ENCODE measurements at regions not wholly inside any gene's neighbourhood (a gene's known extent, or its start where the extent isn't known, plus 50 kb on each side); places are given as distances from the start of the nearest gene placed in this dataset.

DNA sequence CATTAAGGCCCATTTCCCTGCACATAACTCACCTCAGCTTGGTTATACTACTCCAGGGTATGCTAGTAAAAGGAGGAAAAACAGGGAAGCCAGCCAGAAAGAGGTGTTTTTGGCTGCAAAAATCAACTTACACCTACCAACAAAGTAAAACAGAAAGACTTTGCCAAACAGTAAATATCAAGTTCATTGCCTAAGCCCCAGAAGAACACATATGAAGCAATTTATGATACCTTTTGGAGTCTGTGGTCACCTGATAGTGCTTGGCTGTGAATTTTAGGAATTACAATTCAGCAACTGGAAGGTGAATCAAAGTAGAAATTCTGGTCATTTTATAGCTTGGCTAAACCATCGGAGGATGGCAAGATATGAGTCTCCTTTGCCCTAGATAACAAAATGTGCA is 463.7 kb upstream of the CLINT1 start:
- no peak for DNase-seq

DNA sequence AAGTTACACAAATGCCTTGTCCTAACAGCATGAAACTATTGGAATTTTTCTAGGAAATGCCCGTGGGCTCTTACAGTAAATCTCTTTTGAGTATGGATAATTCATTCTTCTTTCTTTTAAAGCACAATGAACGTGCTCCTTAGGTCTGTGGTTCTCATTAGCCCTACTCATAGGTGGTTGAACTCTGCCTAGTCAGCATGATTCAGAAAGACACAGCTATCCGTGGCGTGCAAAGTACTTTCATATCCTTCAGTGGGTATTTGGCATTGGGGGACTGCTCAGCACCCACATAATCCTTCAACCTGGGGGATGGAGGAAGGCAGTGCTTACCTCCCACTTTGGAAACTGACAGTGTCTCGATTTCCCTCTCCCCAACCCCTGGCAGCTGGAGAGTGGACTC is 462.0 kb upstream of the CLINT1 start:
- DNase-seq = no peak

- peak; percentile 81 for DNase-seq
Observed at GRCh38 chr5:158320178-158320674, 461.3 kb upstream of the CLINT1 start.

DNA sequence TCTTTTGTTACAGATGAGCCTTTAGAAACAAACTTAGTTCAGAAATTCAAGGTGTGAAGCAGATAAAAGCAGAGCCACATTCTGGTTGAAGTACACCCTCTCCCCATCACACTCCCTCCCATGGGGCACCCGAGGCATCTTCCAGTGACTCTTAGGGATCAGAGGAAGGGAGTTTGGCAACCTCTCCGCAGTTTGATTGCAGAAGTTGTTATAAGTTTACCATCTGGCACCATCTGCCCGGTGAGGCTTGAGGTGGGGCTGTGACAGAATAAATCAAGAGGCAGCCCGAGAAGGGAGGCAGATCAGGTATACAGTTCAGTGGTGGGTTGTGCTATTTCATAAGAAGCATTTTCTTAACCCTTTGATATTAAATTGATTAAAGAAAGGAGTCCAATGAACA is 458.6 kb upstream of the CLINT1 start:
- DNase-seq = no peak

- no peak for DNase-seq
Observed at GRCh38 chr5:158313733-158314464, 455.0 kb upstream of the CLINT1 start.

- DNase-seq = no peak
Observed at GRCh38 chr5:158313027-158313732, 454.2 kb upstream of the CLINT1 start.

GRCh38 chr5:158309088-158309807 is 450.3 kb upstream of the CLINT1 start:
- no peak for DNase-seq

DNA sequence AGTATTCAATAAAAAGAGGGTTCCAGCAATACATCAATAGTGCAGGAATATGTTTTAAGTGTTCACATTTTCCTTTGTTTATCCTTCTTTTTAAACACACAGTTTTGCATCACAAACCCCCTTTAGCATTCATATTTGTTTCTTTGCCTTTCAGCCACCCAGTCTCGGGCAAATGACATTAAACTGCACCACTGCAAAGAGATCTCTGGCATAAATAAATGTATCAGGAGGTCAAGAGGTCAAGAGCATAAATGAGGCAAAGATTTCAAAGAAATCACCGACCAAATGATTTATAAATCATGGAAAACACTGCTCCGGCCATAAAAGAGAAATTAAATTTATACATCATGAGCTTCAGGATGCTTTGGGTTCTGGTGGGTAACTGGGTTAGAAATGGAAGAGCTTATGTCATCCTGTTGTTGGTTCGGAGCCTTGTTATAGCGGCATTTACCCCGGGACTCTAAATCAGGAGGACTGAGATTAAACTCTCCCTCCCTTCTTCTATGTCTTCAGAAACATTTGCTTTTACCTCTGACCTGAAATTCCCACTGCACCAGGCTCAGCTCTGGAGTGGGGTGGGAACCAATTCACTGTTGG is 449.6 kb upstream of the CLINT1 start:
- DNase-seq = no peak

- DNase-seq = no peak
Observed at GRCh38 chr5:158305861-158306260, 446.9 kb upstream of the CLINT1 start.

DNA sequence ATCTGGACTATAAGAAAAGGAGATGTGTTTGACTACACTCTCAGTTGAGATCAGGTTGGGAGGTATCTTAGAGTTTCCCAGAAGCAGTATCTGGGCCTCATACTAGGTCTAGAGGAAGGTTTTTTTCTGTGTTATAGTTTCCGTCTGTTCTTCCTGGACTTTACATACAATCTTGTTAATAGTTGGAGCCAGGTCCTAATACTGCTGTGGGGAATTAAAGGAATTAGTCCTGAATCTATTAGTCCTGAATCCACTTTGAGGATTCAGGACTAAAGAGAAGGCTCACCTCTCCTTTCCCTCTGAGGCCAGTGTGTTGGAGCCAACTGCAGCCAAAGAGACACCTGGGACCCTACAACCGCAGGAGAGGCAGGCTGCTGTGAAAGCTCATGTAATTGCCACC is 445.7 kb upstream of the CLINT1 start:
- DNase-seq = no peak

DNA sequence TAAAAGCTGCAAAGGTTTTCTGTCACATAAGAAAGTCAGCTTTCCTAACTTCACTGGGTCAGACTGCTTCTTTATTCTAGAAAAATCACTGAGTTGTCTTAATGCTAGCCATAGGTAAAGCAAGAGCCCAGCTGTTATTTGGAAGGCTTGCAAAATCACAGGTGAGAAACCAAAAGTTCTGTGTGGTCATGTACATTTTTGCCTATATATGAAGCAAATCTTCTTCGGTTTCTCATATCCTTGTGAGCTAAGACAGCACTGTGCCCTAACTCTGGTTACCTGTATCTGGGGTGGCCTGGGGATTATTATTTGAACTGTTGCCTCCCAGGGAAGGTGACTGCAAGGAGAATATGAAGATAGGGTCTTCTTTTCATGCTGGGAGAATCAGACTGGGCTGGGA is 444.9 kb upstream of the CLINT1 start:
- DNase-seq = no peak

DNA sequence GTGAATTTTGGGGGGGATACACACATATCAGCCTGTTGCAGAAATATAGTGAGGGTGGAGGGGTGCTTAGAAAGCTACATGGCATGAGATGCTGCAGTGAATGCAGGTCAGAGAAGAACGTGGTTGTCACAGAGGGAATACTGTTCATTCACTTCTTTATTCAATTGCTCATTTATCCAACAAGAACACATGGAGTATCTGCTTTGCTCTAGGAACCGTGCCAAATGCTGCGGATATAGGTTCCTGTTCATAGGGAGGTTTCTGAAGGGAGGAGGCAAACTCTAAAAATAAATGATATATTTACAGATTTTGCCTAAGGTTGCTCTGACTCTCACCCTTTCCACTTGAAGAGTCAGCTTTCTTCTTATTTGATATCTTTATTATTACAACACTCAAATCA is 444.3 kb upstream of the CLINT1 start:
- no peak for DNase-seq

DNA sequence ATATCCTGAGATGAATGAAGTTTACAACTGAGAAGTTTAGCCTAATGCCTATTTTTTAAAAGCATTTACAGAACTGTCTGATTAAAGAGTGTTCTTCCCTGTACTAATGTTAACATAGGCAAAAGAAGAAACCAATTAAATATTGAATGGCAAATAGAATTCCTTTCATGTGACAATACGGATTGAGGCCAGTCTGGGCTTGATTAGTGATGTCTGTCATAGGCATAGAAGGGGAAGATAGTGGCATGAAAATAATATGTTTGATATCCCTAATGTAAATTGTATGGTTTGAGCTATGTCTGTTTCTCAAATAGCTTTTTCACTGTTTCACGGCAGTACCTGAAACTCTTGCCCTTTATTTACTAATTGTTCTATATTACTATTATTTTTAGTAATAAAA is 443.1 kb upstream of the CLINT1 start:
- DNase-seq = no peak

DNA sequence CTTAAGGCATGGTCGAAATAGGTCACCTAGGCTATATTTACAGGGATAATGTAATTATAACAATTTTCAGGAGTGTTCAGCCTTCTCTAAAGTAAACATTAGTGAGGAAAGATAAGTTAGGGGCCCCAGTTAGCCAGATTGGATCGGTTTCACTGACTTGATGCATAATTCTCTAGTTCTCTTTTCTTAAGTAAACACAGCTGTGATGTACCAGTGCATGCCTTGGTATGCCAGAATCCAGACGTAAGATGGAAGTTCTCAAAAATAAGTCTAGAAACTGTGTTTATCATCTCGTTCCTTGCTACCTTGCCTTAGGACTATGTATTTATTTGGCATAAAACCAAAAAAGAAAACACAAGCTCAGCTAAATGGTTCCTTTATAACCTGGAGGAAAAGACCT is 442.2 kb upstream of the CLINT1 start:
- DNase-seq = no peak

- DNase-seq = no peak
Observed at GRCh38 chr5:158300256-158300655, 441.3 kb upstream of the CLINT1 start.

DNA sequence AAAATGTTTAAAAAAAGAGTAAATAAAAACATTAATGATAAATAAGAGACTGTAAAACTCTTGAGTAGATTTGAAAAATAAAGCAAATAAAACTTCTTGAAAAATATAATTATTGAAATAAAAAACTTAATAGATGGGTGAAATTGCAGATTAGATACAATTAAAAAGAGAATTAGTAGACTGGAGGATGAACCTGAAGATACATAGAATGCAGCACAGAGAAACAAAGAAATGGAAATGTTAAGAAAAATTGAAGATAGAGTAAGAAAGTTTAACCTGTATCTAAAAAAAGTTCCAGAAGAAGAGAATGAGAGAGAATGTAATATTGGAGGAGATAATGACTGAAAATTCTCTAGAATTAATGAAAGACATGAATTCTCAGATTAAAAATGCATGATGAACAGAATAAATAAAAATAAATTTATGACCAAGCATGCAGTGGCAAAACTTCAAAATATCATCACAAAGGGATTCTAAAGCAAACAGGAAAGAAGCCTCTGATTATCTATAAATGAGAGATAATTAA is 438.1 kb upstream of the CLINT1 start:
- no peak for DNase-seq

DNA sequence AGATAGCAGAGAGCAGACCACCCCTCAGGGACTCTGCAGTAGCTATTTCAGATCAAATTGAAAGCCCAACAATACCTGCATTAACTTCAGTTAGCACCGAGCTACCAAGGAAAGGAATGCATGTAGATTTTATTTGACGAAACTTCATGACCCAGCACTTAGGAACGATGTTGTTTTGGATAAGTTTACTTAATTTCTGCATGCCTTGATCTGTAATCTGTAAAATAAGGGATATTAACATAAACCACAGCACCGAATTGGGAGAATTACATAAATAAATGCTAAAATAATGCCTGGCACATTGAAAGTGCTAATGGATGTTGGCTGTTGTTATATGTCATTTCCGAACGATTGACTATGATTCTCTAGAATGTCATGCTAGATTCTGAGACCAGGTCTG is 435.8 kb upstream of the CLINT1 start:
- DNase-seq = no peak

DNA sequence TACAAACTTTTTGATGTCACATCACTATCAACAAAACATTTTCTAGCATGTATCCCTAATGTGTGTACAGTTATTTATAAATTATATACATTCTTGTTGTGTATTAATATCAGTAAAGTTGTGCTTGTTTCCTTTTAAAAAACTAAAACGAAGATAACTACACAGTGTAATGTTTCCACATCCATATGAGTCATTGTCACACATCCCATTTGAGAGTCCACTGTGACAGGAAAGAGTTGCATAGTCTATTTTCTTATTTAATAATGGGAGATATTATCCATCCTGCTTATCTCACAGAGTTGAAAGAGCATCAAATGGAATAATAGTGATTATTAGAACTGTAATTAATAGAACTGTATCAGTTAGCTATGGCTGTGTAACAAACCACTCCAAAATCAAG is 434.0 kb upstream of the CLINT1 start:
- DNase-seq = no peak

GRCh38 chr5:158289967-158290366 is 431.0 kb upstream of the CLINT1 start:
- no peak for DNase-seq

- DNase-seq = no peak
Observed at GRCh38 chr5:158288272-158288657, 429.3 kb upstream of the CLINT1 start.

DNA sequence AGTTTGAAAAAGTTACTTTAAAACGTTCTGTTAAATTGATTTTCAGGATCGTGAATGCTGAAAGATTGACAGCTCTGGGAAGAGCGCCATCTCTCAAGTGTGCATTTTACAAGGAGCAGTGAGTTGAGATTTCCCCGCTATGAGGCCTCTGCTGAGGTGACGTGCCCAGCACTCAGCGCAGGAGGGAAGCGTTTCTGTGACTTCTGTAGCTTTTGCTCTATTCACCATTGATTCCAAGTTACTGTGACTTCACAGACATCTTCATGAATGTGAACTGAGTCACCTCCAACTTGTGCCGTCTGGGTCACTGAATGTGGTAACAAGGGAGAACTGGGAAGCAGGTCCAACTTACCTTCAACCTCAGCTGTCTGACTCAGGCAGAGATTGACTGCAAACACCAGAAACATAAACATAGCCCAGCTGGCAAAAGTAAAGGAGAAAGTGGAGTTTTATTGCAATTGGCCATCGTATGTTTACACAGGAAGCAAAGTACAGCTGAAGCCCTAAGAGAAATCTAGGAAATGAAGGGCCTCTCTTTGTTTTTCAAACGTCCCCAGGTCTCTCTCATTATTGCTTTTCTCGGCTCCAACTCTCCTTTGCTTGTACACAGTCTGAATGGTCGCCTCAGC is 428.8 kb upstream of the CLINT1 start:
- no peak for DNase-seq

DNA sequence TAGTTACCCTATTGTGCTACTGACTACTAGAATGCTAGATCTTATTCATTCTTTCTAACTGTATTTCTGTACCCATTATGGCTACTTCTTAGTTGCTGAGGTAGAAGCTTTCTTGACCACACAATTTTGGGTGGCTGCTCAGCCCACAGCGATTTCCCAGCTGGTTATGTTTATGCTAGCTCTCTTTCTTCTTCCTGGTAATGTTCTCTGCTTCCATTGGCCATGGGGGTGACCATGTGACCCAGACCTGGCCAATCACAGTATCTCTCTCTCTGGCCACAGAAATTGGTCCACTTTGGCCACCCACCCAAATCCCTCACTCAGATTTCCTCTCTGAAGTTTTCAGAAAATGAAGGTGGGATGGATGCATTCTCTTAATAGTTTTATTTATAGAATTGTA is 427.9 kb upstream of the CLINT1 start:
- no peak for DNase-seq

- no peak for DNase-seq
Observed at GRCh38 chr5:158285698-158286097, 426.8 kb upstream of the CLINT1 start.

Data from NCI-H2227 treated with DMSO at 0.1 percent for 48 hours (cell line).